ENCODE measurements at regions not wholly inside any gene's neighbourhood (a gene's known extent, or its start where the extent isn't known, plus 50 kb on each side); places are given as distances from the start of the nearest gene placed in this dataset.
"Not testable (repeated sequence)": the region's sequence is repeated elsewhere in the genome, so short reads cannot be mapped to it uniquely, and the experiment has no call there.

GRCh38 chr2:180790891-180791290 lies 189.5 kb upstream of the UBE2E3 start:
- no peak overlapping the region for H3K27ac ChIP-seq

GRCh38 chr2:180787330-180787729 lies 193.1 kb upstream of the UBE2E3 start:
- TF ChIP-seq, protein P1, sequence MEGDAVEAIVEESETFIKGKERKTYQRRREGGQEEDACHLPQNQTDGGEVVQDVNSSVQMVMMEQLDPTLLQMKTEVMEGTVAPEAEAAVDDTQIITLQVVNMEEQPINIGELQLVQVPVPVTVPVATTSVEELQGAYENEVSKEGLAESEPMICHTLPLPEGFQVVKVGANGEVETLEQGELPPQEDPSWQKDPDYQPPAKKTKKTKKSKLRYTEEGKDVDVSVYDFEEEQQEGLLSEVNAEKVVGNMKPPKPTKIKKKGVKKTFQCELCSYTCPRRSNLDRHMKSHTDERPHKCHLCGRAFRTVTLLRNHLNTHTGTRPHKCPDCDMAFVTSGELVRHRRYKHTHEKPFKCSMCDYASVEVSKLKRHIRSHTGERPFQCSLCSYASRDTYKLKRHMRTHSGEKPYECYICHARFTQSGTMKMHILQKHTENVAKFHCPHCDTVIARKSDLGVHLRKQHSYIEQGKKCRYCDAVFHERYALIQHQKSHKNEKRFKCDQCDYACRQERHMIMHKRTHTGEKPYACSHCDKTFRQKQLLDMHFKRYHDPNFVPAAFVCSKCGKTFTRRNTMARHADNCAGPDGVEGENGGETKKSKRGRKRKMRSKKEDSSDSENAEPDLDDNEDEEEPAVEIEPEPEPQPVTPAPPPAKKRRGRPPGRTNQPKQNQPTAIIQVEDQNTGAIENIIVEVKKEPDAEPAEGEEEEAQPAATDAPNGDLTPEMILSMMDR (IDR thresholded peaks at IDR 0.05), result no peak
- no peak for TF ChIP-seq ZFX (IDR thresholded peaks at IDR 0.05; ENCODE audit: borderline replicate concordance)

More at GRCh38 chr2:180790891-180791290, 189.5 kb upstream of the UBE2E3 start:
- TF ChIP-seq ZFX (IDR thresholded peaks at IDR 0.05; ENCODE audit: borderline replicate concordance), result no peak
- TF ChIP-seq, protein P1 (IDR thresholded peaks at IDR 0.05), result no peak

DNA sequence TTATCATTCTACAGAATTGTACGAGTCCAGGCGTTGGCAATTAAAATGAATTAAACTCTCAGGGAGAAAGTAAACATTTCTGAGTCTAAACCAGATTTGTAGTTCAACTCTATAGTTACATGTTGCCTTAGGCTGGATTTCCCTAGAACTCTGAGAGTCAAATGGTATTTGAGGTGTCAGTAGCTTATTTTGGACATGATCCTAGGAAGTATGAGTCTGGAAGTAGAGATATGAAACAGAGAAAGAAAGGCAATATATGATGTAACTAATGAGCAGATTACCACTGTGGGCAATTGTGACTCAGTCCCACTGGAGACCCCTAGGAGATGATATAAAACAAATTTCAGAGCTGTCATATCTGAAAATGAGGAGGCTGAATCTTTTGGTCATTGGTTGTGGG lies 199.1 kb upstream of the UBE2E3 start:
- TF ChIP-seq ZFX (IDR thresholded peaks at IDR 0.05; ENCODE audit: borderline replicate concordance), result no peak
- TF ChIP-seq, protein P1 (IDR thresholded peaks at IDR 0.05), result no peak
- H3K27ac ChIP-seq, result peak overlapping the region; percentile 3; the same call in 1 of the 2 replicates

More at GRCh38 chr2:180787330-180787729, 193.1 kb upstream of the UBE2E3 start:
- no peak overlapping the region for H3K27ac ChIP-seq

GRCh38 chr2:180778291-180778690 lies 202.1 kb upstream of the UBE2E3 start:
- TF ChIP-seq, protein P1 (IDR thresholded peaks at IDR 0.05), result no peak
- no peak overlapping the region for H3K27ac ChIP-seq

DNA sequence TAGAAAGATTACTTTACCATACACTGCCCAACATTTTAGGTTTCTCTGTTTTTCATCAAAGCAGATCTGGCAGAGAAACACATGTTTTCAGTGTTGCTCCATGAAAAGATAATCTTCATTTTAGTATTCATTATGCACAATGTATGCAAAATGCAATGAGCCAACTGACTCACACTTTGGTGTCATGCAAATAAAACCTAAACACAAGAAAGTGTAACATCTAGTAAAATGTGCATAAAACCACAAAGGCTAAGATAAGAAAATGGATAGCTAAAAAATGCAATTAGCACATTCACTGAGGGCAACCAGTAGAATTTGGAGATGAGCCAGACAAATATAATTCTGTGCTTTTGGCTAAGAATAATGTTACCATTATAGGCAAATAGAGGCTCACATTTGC lies 203.5 kb upstream of the UBE2E3 start:
- no peak for TF ChIP-seq ZFX (IDR thresholded peaks at IDR 0.05; ENCODE audit: borderline replicate concordance)
- TF ChIP-seq, protein P1 (IDR thresholded peaks at IDR 0.05), result no peak
- no peak overlapping the region for H3K27ac ChIP-seq

GRCh38 chr2:180775711-180776110 lies 204.7 kb upstream of the UBE2E3 start:
- TF ChIP-seq ZFX (IDR thresholded peaks at IDR 0.05; ENCODE audit: borderline replicate concordance), result no peak
- TF ChIP-seq, protein P1 (IDR thresholded peaks at IDR 0.05), result no peak
- H3K27ac ChIP-seq, result no peak overlapping the region

- H3K27ac ChIP-seq, result not testable (repeated sequence)
Observed at GRCh38 chr2:180765316-180765715, 215.1 kb upstream of the UBE2E3 start.

DNA sequence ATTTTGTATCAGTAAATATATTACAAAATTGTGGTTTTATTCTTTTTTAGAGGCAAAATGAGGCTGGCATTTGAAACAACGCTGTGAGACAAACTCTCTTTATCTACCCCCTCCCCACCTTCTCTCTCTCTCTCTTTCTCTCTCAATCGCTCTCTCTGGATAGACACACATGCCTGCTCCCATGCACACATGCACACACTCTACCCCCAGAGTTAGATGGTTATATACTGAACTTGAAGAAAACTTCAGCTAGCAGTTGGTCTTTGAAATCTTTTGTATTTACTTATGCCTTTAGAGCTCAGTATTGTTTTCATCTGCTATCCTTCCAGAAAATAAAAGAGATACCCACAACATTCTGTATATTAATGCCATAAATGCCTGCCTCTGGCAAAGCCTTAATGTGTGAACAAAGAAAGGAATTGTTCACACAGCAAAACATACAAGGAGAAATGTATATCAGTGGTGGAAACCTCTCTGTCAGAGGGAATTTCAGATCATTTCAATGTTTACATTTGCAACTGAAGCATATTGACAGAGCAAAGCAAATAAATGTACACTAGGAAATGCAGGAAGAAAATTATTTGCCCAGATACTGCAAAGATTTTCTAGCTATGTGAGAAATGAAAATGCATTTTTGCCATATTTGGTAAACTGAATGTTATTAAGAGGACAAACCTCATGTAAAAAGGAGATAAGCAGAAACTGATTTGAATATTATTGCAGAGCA lies 217.0 kb upstream of the UBE2E3 start:
- H3K27ac ChIP-seq, result peak overlapping the region; percentile 88
- TF ChIP-seq, protein P1 (IDR thresholded peaks at IDR 0.05), result no peak
- no peak for TF ChIP-seq ZFX (IDR thresholded peaks at IDR 0.05; ENCODE audit: borderline replicate concordance)

Data from 22Rv1 (cell line).